ENCODE measurements at regions not wholly inside any gene's neighbourhood (a gene's known extent, or its start where the extent isn't known, plus 50 kb on each side); places are given as distances from the start of the nearest gene placed in this dataset.

DNA sequence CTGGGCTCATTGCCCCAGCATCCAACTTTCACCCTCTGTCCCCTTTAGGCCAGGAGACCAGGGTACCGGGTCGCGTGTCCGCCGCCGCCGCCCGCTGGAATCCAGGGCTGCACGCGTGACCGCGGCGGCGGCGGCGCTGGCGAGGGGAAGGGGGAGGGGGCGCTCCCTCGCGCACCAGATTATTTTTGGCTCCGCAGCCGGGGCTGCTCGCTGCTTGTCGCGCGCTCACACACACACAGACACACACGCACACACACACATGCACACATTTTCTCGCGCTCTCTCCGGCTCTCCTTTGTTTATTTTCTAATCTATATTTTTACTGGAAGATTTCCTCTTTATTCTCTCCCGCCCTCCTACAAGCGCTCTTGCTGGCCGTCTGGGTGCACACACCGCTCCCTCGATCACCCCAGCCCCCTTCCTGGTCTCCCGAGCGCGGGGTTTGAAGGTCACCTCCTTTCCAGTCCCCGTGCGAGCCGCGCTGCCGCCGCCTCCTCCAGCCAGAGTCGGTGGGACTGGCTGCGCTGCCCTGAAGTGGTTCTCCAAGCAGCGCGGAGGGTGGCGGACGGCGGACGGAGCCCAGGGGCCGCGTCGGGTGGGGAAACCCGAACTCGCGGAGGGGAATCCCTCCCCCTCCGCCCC is 921.4 kb upstream of the EEF2KMT start:
- peak; percentile 86 for DNase-seq (ENCODE audit: low spot score)
- Mint-ChIP-seq H3K27ac (ENCODE audit: unreplicated experiment) (no peak overlapping the region), H3K4me3 (ENCODE audit: unreplicated experiment) (peak overlapping the region; percentile 33), H3K4me1 (ENCODE audit: low read depth) (peaks cover 2% of the 10 kb centered on the region), H3K27me3 (ENCODE audit: low read depth) (peaks cover 27% of the 10 kb centered on the region), H3K9me3 (ENCODE audit: low read depth) (peaks cover 14% of the 10 kb centered on the region), H3K36me3 (ENCODE audit: low read depth) (no peaks in the 10 kb centered on the region)
- TF ChIP-seq, protein P1, sequence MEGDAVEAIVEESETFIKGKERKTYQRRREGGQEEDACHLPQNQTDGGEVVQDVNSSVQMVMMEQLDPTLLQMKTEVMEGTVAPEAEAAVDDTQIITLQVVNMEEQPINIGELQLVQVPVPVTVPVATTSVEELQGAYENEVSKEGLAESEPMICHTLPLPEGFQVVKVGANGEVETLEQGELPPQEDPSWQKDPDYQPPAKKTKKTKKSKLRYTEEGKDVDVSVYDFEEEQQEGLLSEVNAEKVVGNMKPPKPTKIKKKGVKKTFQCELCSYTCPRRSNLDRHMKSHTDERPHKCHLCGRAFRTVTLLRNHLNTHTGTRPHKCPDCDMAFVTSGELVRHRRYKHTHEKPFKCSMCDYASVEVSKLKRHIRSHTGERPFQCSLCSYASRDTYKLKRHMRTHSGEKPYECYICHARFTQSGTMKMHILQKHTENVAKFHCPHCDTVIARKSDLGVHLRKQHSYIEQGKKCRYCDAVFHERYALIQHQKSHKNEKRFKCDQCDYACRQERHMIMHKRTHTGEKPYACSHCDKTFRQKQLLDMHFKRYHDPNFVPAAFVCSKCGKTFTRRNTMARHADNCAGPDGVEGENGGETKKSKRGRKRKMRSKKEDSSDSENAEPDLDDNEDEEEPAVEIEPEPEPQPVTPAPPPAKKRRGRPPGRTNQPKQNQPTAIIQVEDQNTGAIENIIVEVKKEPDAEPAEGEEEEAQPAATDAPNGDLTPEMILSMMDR (IDR thresholded peaks at IDR 0.05): no peak

GRCh38 chr16:6016530-6017184 is 919.1 kb upstream of the EEF2KMT start:
- Mint-ChIP-seq H3K36me3 (ENCODE audit: low read depth) (no peaks in the 10 kb centered on the region), H3K27me3 (ENCODE audit: low read depth) (peaks cover 23% of the 10 kb centered on the region), H3K4me3 (ENCODE audit: unreplicated experiment) (no peak overlapping the region), H3K9me3 (ENCODE audit: low read depth) (peaks cover 14% of the 10 kb centered on the region), H3K4me1 (ENCODE audit: low read depth) (peaks cover 2% of the 10 kb centered on the region), H3K27ac (ENCODE audit: unreplicated experiment) (no peak overlapping the region)
- no peak for DNase-seq (ENCODE audit: low spot score)
- TF ChIP-seq, protein P1 (IDR thresholded peaks at IDR 0.05): peak; percentile 55

DNA sequence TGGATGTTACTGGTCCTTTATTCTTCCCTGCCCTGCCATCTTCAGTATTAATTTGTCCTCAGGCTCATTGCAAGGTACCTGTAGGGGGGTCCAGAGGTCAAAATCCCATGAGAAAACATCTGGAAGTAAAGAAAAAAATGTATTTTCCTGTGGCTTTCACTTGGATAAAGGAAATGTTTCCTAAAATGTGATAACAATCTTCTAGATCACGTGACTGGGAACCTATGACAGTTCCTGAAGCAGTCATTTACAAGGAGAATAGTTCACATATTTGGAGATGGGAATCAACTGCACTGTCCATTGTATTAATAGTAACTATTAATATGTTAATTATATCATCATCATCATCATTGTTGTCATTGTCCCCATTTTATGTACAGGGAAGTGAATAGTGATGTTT is 915.1 kb upstream of the EEF2KMT start:
- Mint-ChIP-seq H3K9me3 (ENCODE audit: low read depth) (peaks cover 21% of the 10 kb centered on the region), H3K36me3 (ENCODE audit: low read depth) (no peaks in the 10 kb centered on the region), H3K27me3 (ENCODE audit: low read depth) (peaks cover 3% of the 10 kb centered on the region), H3K4me1 (ENCODE audit: low read depth) (no peaks in the 10 kb centered on the region), H3K27ac (ENCODE audit: unreplicated experiment) (no peak overlapping the region), H3K4me3 (ENCODE audit: unreplicated experiment) (no peak overlapping the region)
- TF ChIP-seq, protein P1 (IDR thresholded peaks at IDR 0.05): no peak
- DNase-seq (ENCODE audit: low spot score): no peak

DNA sequence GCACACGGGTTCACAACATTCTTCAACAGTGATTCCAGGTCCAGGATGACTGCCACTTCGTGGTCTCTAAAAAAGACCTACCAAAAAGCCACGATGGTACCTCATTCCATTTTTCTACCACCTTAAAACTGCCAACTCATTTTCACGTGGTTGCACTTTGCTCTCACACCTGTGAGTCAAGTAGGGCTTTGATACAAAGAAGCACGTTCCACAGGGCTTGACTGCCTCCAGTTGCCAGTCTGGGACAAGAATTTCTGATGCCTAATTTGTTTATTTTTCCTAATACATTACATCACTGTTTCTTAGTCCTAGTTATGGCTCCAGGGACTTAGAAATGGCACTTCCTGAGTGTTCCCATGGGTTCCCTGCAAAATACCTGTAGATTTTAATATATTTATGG is 911.6 kb upstream of the EEF2KMT start:
- no peak overlapping the region for H3K4me3 Mint-ChIP-seq (ENCODE audit: unreplicated experiment)
- no peak for DNase-seq (ENCODE audit: low spot score)
- no peaks in the 10 kb centered on the region for H3K36me3 Mint-ChIP-seq (ENCODE audit: low read depth)
- H3K9me3 Mint-ChIP-seq (ENCODE audit: low read depth): peaks cover 23% of the 10 kb centered on the region
- TF ChIP-seq, protein P1 (IDR thresholded peaks at IDR 0.05): no peak
- no peaks in the 10 kb centered on the region for H3K4me1 Mint-ChIP-seq (ENCODE audit: low read depth)
- H3K27me3 Mint-ChIP-seq (ENCODE audit: low read depth): no peaks in the 10 kb centered on the region
- H3K27ac Mint-ChIP-seq (ENCODE audit: unreplicated experiment): no peak overlapping the region

GRCh38 chr16:6008670-6009069 is 911.1 kb upstream of the EEF2KMT start:
- H3K4me1 Mint-ChIP-seq (ENCODE audit: low read depth): no peaks in the 10 kb centered on the region
- no peak overlapping the region for H3K27ac Mint-ChIP-seq (ENCODE audit: unreplicated experiment)
- no peak for DNase-seq (ENCODE audit: low spot score)
- H3K9me3 Mint-ChIP-seq (ENCODE audit: low read depth): peaks cover 21% of the 10 kb centered on the region
- H3K36me3 Mint-ChIP-seq (ENCODE audit: low read depth): no peaks in the 10 kb centered on the region
- H3K4me3 Mint-ChIP-seq (ENCODE audit: unreplicated experiment): no peak overlapping the region
- no peaks in the 10 kb centered on the region for H3K27me3 Mint-ChIP-seq (ENCODE audit: low read depth)
- TF ChIP-seq, protein P1 (IDR thresholded peaks at IDR 0.05): no peak

Measured in chondrocyte (in vitro differentiated cells).